AG04449 (cell line): ENCODE measurements at regions not wholly inside any gene's neighbourhood (a gene's known extent, or its start where the extent isn't known, plus 50 kb on each side); places are given as distances from the start of the nearest gene placed in this dataset.

ENCODE experiments used
- CTCF ChIA-PET: fragments of 350-600 bp; formaldehyde crosslinking; extraction: SDS; loops from one replicate; lab custom pipeline; 2021; ENCODE audit warnings: antibody characterized with exemption; lab: Yijun Ruan, JAX
- POLR2A ChIA-PET: fragments of 400-600, 350-600 bp; formaldehyde crosslinking; extraction: SDS; loops from one replicate; lab custom pipeline; 2020; ENCODE audit warnings: antibody characterized with exemption, inconsistent platforms; lab: Yijun Ruan, JAX
- DNase-seq: peaks from one replicate; pipeline ENCODE4 v3.0.0-alpha.2; 2010; ENCODE audit warnings: low read depth, low spot score
- H3K4me3 ChIP-seq: 2 replicates; pipeline ENCODE4 v1.5.1; 2011; ENCODE audit warnings: low read depth, mild to moderate bottlenecking, control low read depth, low read length
- TF ChIP-seq, protein P1 (sequence below): IDR thresholded peaks from one replicate; pipeline ENCODE4 v1.5.1; 2011; ENCODE audit warnings: mild to moderate bottlenecking, moderate library complexity, low read length, control low read depth, inconsistent platforms; ENCODE audit not compliant: insufficient read depth; ENCODE audit errors: missing control alignments

DNA sequence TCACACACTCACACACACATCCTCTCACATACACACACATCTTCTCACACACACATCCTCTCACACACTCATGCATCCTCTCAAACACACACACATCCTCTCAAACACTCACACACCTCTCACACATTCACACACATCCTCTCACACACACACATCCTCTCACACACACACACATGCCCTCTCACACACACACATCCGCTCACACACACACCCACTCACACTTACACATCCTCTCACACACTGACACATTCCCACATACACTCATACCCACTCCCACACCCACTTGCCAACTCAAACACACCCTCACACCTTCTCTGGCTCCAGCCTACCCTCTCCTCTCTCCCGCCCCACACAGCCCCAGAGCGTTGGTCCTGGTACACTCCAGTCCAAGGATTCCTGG is 127.9 kb upstream of the SLC30A5 start:
- no peak overlapping the region for H3K4me3 ChIP-seq
- POLR2A ChIA-PET = no interaction called here
- TF ChIP-seq, protein P1, sequence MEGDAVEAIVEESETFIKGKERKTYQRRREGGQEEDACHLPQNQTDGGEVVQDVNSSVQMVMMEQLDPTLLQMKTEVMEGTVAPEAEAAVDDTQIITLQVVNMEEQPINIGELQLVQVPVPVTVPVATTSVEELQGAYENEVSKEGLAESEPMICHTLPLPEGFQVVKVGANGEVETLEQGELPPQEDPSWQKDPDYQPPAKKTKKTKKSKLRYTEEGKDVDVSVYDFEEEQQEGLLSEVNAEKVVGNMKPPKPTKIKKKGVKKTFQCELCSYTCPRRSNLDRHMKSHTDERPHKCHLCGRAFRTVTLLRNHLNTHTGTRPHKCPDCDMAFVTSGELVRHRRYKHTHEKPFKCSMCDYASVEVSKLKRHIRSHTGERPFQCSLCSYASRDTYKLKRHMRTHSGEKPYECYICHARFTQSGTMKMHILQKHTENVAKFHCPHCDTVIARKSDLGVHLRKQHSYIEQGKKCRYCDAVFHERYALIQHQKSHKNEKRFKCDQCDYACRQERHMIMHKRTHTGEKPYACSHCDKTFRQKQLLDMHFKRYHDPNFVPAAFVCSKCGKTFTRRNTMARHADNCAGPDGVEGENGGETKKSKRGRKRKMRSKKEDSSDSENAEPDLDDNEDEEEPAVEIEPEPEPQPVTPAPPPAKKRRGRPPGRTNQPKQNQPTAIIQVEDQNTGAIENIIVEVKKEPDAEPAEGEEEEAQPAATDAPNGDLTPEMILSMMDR = no peak
- no peak for DNase-seq
- CTCF ChIA-PET = no interaction called here

DNA sequence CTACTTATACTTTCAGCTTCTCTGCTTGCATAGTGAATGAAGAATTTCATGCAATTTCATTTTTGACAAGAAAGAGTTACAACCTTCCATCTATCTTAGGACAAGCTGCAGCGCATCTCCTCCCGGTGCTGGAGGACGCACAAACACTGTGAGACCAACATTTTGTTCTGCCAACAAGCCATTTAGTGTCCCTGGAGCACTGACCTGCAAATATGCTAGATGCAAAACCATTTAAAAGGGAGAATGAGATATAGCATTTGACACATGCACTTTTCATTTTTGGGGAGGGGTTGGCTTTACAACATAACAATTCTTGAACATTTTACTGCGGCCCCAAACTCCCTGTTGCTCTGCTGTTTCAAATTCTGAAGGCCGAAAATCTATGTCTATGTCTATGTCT is 127.2 kb upstream of the SLC30A5 start:
- ChIA-PET POLR2A (no interaction called here), CTCF (no interaction called here)
- no peak overlapping the region for H3K4me3 ChIP-seq
- no peak for DNase-seq
- TF ChIP-seq, protein P1 = no peak

DNA sequence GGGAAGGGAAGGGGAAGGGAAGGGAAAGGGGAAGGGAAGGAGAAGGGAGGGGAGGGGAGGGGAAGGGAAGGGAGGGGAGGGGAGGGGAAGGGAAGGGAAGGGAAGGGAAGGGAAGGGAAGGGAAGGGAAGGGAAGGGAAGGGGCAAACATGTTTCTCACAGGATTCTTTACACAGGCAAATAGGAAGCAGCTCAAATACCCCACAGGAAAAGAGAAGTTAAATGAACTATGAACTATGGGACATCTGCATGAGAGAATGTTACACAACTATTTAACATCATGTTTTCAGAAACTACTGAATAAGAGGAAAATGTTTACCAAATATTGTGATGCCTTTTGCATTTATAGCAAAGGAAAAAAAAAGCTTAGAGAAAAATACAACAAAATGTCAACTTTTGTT is 125.4 kb upstream of the SLC30A5 start:
- no peak for DNase-seq
- no peak overlapping the region for H3K4me3 ChIP-seq
- TF ChIP-seq, protein P1 = no peak
- CTCF ChIA-PET = interaction anchor here (1.1 to 1.4 kb wide), 3 partner anchors 9 to 682 kb away, joined by 3 to 6 read pairs (median 4); no protein-coding TSS in a partner anchor
- POLR2A ChIA-PET = no interaction called here

DNA sequence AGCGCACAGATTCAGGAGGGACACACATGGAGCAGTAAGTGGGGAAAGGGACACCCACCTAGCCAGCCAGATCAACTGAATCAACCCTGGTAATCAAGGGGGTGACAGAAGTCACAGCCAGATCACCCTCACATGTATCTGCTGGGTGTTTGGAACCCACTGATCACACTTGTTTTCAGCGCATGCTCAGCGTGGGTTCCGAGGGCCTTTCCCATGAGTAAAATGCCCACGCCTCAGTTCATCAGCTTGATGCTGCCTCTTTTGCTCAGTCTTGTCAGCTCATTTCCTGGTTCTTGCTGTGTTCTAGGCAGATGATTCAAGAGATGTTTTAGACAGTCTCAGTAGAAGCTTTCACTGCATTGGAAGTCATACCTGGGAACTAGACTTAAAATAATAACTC is 123.2 kb upstream of the SLC30A5 start:
- CTCF ChIA-PET = interaction anchor here (0.8 to 1.8 kb wide), 3 partner anchors 12 to 684 kb away, joined by 3 to 5 read pairs (median 3); no protein-coding TSS in a partner anchor
- TF ChIP-seq, protein P1 = no peak
- no peak for DNase-seq
- POLR2A ChIA-PET = no interaction called here
- H3K4me3 ChIP-seq = no peak overlapping the region

DNA sequence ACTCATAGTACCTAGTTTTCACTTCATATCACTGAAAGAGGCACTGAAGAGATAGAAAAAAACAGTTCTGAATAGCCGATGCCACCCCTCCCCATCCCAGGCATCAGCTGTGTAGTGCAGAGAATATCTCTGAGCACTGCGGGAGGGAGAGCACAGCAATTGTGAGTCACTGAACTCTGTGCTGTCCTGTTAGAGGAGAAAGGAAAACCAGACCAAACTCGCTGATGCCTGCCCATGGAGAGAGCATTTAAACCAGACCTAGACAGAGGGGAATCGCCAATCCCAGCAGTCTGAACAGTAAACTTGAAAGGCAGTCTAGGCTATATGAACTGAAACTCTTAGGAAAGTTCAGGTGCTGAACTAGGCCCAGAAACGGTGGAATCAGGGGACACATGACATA is 120.1 kb upstream of the SLC30A5 start:
- no peak for DNase-seq
- TF ChIP-seq, protein P1 = no peak
- CTCF ChIA-PET = no interaction called here
- POLR2A ChIA-PET = no interaction called here
- no peak overlapping the region for H3K4me3 ChIP-seq

DNA sequence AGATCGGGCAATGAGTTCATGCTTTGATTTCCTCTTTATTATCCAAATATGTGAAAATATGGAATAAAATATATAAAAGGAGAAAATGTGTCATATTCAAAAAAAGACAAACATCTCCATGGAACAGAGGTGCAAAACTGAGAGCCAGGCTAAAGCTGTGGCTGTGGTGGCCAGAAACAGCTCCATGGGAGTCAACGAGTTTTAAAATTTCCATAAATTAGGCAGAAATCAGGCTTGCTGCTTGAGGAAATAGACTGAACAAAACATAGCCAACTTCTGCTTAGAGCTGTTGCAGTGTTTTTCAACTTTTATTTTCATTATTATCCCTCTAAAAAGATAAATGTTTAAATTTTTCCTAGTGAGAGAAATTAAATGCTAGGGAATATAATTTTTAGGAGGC is 110.8 kb upstream of the SLC30A5 start:
- POLR2A ChIA-PET = no interaction called here
- DNase-seq = no peak
- no peak overlapping the region for H3K4me3 ChIP-seq
- TF ChIP-seq, protein P1 = no peak
- CTCF ChIA-PET = interaction anchor here (0.6 kb wide), 1 partner anchor 20 kb away, joined by 3 read pairs; no protein-coding TSS in a partner anchor
